AG10803 (cell line): ENCODE measurements at regions not wholly inside any gene's neighbourhood (a gene's known extent, or its start where the extent isn't known, plus 50 kb on each side); places are given as distances from the start of the nearest gene placed in this dataset.

Experiments
- DNase-seq: peaks from one replicate; pipeline ENCODE4 v3.0.0; 2010; ENCODE audit warnings: low read depth
- H3K4me3 ChIP-seq: 2 replicates; pipeline ENCODE4 v1.5.1; 2011; ENCODE audit warnings: mild to moderate bottlenecking, low read length, control low read depth
- CTCF ChIP-seq: conservative IDR thresholded peaks from 2 replicates; pipeline ENCODE4 v1.5.1; 2011; ENCODE audit warnings: mild to moderate bottlenecking, low read length, control low read depth, inconsistent platforms

GRCh38 chr11:97225794-97226193 is 836.0 kb downstream of the JRKL start:
- TF ChIP-seq CTCF: no peak
- no peak overlapping the region for H3K4me3 ChIP-seq
- no peak for DNase-seq

- TF ChIP-seq CTCF: no peak
- H3K4me3 ChIP-seq: no peak overlapping the region
- DNase-seq: no peak
Measured at GRCh38 chr11:97229936-97230335, 840.1 kb downstream of the JRKL start.

- TF ChIP-seq CTCF: no peak
- DNase-seq: no peak
- H3K4me3 ChIP-seq: no peak overlapping the region
Measured at GRCh38 chr11:97231231-97231630, 841.4 kb downstream of the JRKL start.

DNA sequence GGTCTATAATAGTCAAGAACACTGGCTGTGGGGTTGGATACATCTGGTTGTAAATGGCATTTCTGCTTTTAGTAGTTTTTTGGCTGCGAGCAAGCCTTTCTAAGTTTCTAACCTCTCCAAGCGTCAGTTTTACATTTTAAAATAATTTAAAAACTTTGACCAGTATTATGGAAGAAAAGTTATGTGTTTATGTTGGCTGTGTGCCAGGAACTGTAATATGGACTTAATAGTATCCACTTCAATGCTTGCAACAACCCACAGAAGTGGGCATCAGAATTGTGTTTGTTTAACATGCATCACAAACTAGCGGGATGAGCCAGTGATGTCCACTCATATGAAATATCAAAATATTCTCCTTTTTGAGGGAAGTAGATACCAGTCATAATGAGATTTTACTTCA is 844.2 kb downstream of the JRKL start:
- no peak for DNase-seq
- no peak for TF ChIP-seq CTCF
- no peak overlapping the region for H3K4me3 ChIP-seq

GRCh38 chr11:97237151-97237550 is 847.3 kb downstream of the JRKL start:
- H3K4me3 ChIP-seq: no peak overlapping the region
- no peak for DNase-seq
- TF ChIP-seq CTCF: no peak

DNA sequence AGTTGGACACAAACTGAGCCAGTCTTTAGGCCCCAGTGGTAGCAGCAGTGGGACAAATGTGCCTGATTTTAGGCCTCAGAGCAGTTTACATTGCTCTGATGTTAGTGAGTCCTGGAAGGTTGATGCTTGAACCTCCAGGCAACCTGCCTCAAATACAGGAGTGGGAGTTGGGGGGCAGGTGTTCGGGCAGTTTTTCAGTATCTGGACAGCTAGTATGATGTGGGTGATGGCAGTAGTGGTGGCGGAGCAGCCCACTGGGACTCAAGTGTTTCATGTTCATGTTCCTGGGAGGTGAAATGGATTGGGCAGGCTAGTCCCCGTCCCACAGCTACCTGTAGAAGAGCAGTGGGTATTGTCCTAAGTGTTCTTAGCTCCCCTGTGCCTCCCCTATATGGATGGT is 857.8 kb downstream of the JRKL start:
- DNase-seq: no peak
- H3K4me3 ChIP-seq: no peak overlapping the region
- no peak for TF ChIP-seq CTCF

GRCh38 chr11:97254790-97255189 is 865.0 kb downstream of the JRKL start:
- TF ChIP-seq CTCF: no peak
- no peak for DNase-seq
- H3K4me3 ChIP-seq: no peak overlapping the region
